Upper lobe of left lung (tissue), 6 donors: ENCODE measurements at regions not wholly inside any gene's neighbourhood (a gene's known extent, or its start where the extent isn't known, plus 50 kb on each side); places are given as distances from the start of the nearest gene placed in this dataset.
"Not testable (repeated sequence)": the region's sequence is repeated elsewhere in the genome, so short reads cannot be mapped to it uniquely, and the experiment has no call there.

Source experiments
- ATAC-seq, 2 donors: fragments of 200-7000 bp; cut with Tn5 transposase; one replicate each; pipeline ENCODE4 v1.9.1; 2022; ENCODE audit warnings: mild to moderate bottlenecking in 2 of 2, moderate library complexity in 2 of 2; ENCODE audit not compliant: low FRiP score in 2 of 2
- DNase-seq, 2 donors: peaks; one replicate each; pipeline ENCODE4 v3.0.0-alpha.2; 2019 to 2020
- H3K27ac ChIP-seq, 4 donors: fragments of 200-600 bp; sonication (generic); one replicate each; pipeline ENCODE4 v1.5.1; 2016 to 2019
- H3K27me3 ChIP-seq, 4 donors: fragments of 200-600 bp; sonication (generic); one replicate each; pipeline ENCODE4 v1.5.1; 2017 to 2019
- H3K36me3 ChIP-seq, 4 donors: fragments of 200-600 bp; sonication (generic); one replicate each; pipeline ENCODE4 v1.5.1; 2016 to 2019
- H3K4me1 ChIP-seq, 4 donors: fragments of 200-600 bp; sonication (generic); one replicate each; pipeline ENCODE4 v1.5.1; 2018 to 2019
- H3K4me3 ChIP-seq, 4 donors: fragments of 200-600 bp; sonication (generic); one replicate each; pipeline ENCODE4 v1.5.1; 2017 to 2019; ENCODE audit warnings: mild to moderate bottlenecking in 2 of 4, moderate library complexity in 1 of 4
- H3K9me3 ChIP-seq, 4 donors: fragments of 200-600 bp; sonication (generic); one replicate each; pipeline ENCODE4 v1.5.1; 2018 to 2019
- EP300 ChIP-seq, 4 donors: sonication (generic); formaldehyde crosslinking; IDR thresholded peaks; one replicate each; pipeline ENCODE4 v1.5.1; 2017; ENCODE audit warnings: antibody characterized with exemption in 4 of 4, control low read depth in 2 of 4
- POLR2A ChIP-seq, 4 donors: fragments of 450-650 bp; IDR thresholded peaks; one replicate each; pipeline ENCODE4 v1.5.1; 2016 to 2017; ENCODE audit warnings: antibody characterized with exemption in 4 of 4, mild to moderate bottlenecking in 2 of 4
- POLR2AphosphoS5 ChIP-seq, 2 donors: sonication (generic); formaldehyde crosslinking; IDR thresholded peaks; one replicate each; pipeline ENCODE4 v1.5.1; 2017; ENCODE audit warnings: antibody characterized with exemption in 2 of 2
- WGBS, 2 donors: methylation state at CpG; one replicate each; pipeline ENCODE4 v1.1.5; 2017 to 2018; 5-methylcytosine and 5-hydroxymethylcytosine counted together
- TF ChIP-seq, protein P1 (sequence below), 6 experiments: fragments of 450-650 bp in 4 of 6; fragments of 200-600 bp in 2 of 6; sonication (generic) in 2 of 6; IDR thresholded peaks; one replicate each; pipeline ENCODE4 v1.5.1; 2016 to 2019; ENCODE audit warnings: antibody characterized with exemption in 6 of 6
- donor health status: DM: no; HTN: no; CAD: no; lungs with moderate emphysema.
- donor health status: DM: no; HTN: yes; CAD: no; lungs with severe emphysema.

DNA sequence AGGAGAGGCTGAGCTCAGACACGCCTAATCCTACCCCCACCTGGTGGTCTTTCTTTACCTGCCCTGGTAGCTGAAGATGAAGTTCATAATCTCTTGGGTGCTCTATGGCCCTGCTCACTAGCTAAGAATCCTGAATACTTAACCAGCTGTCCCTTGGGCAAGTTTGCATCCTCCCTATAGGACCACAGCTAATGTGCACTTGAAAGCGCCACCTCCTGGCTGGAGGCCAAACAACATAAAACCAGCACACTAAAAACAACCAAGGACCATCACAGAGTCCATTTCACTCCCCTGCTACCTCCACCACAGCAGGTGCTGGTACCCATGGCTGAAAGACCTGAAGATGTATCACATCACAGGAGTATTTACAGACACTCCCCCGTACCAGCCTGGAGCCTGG, 155.5 kb upstream of the SLC24A3 start:
- H3K36me3 ChIP-seq, result no peaks in the 10 kb centered on the region
- peaks cover 0 to 14% (median 11%) of the 10 kb centered on the region in 4 donors for H3K9me3 ChIP-seq
- ATAC-seq, result no peak
- 85 to 88% methylated on average over 3 of the region's 3 CpGs for WGBS, 2 donors
- no peaks in the 10 kb centered on the region for H3K27me3 ChIP-seq
- H3K27ac ChIP-seq, result no peak overlapping the region
- H3K4me1 ChIP-seq, result no peaks in the 10 kb centered on the region
- TF ChIP-seq POLR2AphosphoS5 (IDR thresholded peaks at IDR 0.05) (no peak), POLR2A (IDR thresholded peaks at IDR 0.05) (no peak), EP300 (IDR thresholded peaks at IDR 0.05) (no peak)
- TF ChIP-seq, protein P1, sequence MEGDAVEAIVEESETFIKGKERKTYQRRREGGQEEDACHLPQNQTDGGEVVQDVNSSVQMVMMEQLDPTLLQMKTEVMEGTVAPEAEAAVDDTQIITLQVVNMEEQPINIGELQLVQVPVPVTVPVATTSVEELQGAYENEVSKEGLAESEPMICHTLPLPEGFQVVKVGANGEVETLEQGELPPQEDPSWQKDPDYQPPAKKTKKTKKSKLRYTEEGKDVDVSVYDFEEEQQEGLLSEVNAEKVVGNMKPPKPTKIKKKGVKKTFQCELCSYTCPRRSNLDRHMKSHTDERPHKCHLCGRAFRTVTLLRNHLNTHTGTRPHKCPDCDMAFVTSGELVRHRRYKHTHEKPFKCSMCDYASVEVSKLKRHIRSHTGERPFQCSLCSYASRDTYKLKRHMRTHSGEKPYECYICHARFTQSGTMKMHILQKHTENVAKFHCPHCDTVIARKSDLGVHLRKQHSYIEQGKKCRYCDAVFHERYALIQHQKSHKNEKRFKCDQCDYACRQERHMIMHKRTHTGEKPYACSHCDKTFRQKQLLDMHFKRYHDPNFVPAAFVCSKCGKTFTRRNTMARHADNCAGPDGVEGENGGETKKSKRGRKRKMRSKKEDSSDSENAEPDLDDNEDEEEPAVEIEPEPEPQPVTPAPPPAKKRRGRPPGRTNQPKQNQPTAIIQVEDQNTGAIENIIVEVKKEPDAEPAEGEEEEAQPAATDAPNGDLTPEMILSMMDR (IDR thresholded peaks at IDR 0.05), result no peak
- DNase-seq, result no peak
- no peak overlapping the region for H3K4me3 ChIP-seq

DNA sequence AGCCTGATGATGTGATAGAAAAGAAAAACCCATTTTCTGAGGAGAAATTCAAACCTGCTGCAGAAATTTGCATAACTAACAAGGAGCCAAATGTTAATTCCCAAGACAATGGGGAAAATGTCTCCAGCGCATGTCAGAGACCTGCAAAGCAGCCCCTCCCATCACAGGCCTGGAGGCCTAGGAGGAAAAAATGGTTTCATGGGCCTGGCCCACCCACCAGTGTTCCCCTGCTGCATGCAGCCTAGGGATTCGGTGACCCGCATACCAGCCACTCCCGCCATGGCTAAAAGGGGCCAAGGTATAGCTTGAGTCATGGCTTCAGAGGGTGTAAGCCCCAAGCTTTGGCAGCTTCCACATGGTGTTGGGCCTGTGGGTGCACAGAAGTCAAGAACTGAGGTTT, 147.7 kb upstream of the SLC24A3 start:
- ATAC-seq, H3K4me1 ChIP-seq, H3K27me3 ChIP-seq, H3K27ac ChIP-seq, H3K4me3 ChIP-seq, DNase-seq, H3K36me3 ChIP-seq: not testable (repeated sequence)
- peaks cover 0 to 32% (median 21%) of the 10 kb centered on the region in 4 donors for H3K9me3 ChIP-seq
- WGBS, 2 donors, result 93% methylated on average over 4 of the region's 4 CpGs

DNA sequence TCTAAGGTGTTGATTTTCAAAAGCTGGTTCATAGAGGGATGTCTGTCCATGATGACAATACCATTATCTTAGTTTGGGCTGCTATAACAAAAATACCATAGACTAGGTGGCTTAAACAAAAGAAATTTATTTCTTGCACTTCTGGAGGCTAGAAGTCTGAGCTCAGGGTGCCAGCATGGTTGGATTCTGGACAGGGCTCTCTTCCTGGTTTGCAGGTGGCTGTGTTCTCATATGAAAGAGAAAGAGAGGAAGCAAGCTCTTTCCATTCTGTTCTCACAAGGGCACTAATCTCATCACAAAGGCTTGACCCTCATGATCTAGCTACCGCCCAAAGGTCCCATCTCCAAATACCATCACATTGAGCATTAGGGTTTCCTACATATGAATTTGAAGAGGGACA, 144.5 kb upstream of the SLC24A3 start:
- Histone ChIP-seq H3K4me3 (no peak overlapping the region), H3K27me3 (no peaks in the 10 kb centered on the region), H3K36me3 (no peaks in the 10 kb centered on the region), H3K9me3 (peaks cover 0 to 18% (median 10%) of the 10 kb centered on the region in 4 donors), H3K4me1 (no peaks in the 10 kb centered on the region), H3K27ac (no peak overlapping the region)
- ATAC-seq (no peak), DNase-seq (no peak)
- TF ChIP-seq POLR2AphosphoS5 (IDR thresholded peaks at IDR 0.05) (no peak), POLR2A (IDR thresholded peaks at IDR 0.05) (no peak), EP300 (IDR thresholded peaks at IDR 0.05) (no peak)
- TF ChIP-seq, protein P1 (IDR thresholded peaks at IDR 0.05), result no peak
- WGBS, 2 donors, result 38 to 65% methylated on average over 1 of the region's 1 CpG

DNA sequence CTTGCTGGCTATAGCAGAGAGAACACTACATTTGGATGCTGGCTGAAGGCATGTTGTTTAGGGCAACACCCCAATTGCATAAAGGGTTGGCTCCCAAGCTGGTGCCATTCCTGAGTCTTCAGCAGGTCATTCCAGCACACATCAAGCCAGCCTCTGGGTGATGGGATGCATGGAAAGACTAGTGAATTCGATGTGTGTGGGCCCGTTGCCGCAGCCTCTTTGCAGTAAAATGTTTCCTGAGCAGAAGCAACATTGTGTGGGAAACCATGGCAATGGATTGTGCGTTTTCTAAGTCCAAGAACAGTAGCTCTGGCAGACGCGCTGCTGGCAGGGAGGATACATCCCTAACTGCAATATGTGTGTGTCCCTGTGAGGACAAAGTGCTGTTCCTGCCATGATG, 142.4 kb upstream of the SLC24A3 start:
- ATAC-seq, result no peak
- 86 to 98% methylated on average over 6 of the region's 6 CpGs for WGBS, 2 donors
- DNase-seq, result no peak

DNA sequence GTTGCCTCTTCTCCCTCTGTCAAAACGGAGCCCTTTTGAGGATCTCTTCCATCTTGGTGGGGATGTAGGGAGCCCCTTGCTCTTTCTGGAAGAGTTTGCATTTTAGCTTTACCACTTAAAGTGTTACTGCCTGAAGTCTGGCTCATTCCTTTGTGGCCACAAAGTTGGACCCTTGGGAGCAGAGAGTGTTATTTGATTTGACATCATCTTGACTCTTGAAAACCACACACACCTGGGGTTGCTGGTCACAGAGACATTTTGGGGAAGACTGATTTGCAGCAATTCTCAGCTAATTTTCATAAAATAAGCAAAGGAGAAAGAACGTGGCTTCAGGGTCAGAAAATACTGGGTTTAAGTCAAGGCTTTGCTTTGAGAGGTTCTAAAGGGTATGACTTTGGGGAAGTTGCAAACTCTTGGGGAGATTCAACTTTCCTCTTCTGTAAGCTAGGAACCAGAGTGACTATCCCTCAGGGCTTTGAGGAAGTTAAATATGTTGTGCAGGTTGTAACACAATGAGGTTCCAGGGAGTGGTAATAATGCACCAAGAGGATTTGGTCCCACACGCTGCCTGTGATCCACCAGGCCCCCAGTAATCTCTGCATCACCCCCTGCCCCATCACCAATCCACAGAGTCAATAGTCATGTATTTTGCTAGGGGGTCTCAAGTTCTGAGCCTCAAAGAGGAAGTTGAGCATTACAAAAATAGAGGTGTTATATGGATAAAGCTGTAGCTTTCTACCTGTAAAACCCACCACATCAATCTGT, 141.6 kb upstream of the SLC24A3 start:
- 57 to 71% methylated on average over 3 of the region's 3 CpGs for WGBS, 2 donors
- no peaks in the 10 kb centered on the region for H3K9me3 ChIP-seq
- TF ChIP-seq EP300 (IDR thresholded peaks at IDR 0.05) (no peak), POLR2A (IDR thresholded peaks at IDR 0.05) (no peak), POLR2AphosphoS5 (IDR thresholded peaks at IDR 0.05) (no peak)
- TF ChIP-seq, protein P1 (IDR thresholded peaks at IDR 0.05), result no peak
- no peaks in the 10 kb centered on the region for H3K27me3 ChIP-seq
- no peak for DNase-seq
- no peaks in the 10 kb centered on the region for H3K36me3 ChIP-seq
- ATAC-seq, result no peak
- H3K4me3 ChIP-seq, result no peak overlapping the region
- H3K4me1 ChIP-seq, result no peaks in the 10 kb centered on the region
- H3K27ac ChIP-seq, result no peak overlapping the region

More for the DNA sequence above, 142.4 kb upstream of the SLC24A3 start:
- no peak overlapping the region for H3K27ac ChIP-seq
- no peaks in the 10 kb centered on the region for H3K4me1 ChIP-seq
- H3K36me3 ChIP-seq, result no peaks in the 10 kb centered on the region
- H3K9me3 ChIP-seq, result peaks cover 0 to 8% (median 4%) of the 10 kb centered on the region in 4 donors
- TF ChIP-seq EP300 (IDR thresholded peaks at IDR 0.05) (no peak), POLR2AphosphoS5 (IDR thresholded peaks at IDR 0.05) (no peak), POLR2A (IDR thresholded peaks at IDR 0.05) (no peak)
- TF ChIP-seq, protein P1 (IDR thresholded peaks at IDR 0.05), result no peak
- no peaks in the 10 kb centered on the region for H3K27me3 ChIP-seq
- H3K4me3 ChIP-seq, result no peak overlapping the region
